G401.6 (cell line): ENCODE measurements at regions not wholly inside any gene's neighbourhood (a gene's known extent, or its start where the extent isn't known, plus 50 kb on each side); places are given as distances from the start of the nearest gene placed in this dataset.
"Not testable (repeated sequence)": the region's sequence is repeated elsewhere in the genome, so short reads cannot be mapped to it uniquely, and the experiment has no call there.

ENCODE experiments used
- FAIRE-seq: peaks from 2 replicates; lab custom pipeline; 2012; peaks lifted over from hg19 to GRCh38; lab: Jason Lieb, UNC

GRCh38 chr12:83538361-83538965, 851.8 kb downstream of the TMTC2 start:
- no peak for FAIRE-seq

- no peak for FAIRE-seq
These were observed 850.8 kb downstream of the TMTC2 start for GRCh38 chr12:83537428-83538053.

GRCh38 chr12:83536496-83536895, 849.8 kb downstream of the TMTC2 start:
- FAIRE-seq = no peak

- FAIRE-seq = no peak
These were observed 841.9 kb downstream of the TMTC2 start for GRCh38 chr12:83528571-83528970.

GRCh38 chr12:83527810-83528209, 841.1 kb downstream of the TMTC2 start:
- no peak for FAIRE-seq

GRCh38 chr12:83515306-83516026, 828.8 kb downstream of the TMTC2 start:
- FAIRE-seq = no peak

- no peak for FAIRE-seq
These were observed 827.7 kb downstream of the TMTC2 start for GRCh38 chr12:83514372-83514771.

- no peak for FAIRE-seq
These were observed 820.1 kb downstream of the TMTC2 start for GRCh38 chr12:83506841-83507240.

GRCh38 chr12:83505586-83505985, 818.9 kb downstream of the TMTC2 start:
- FAIRE-seq = no peak

GRCh38 chr12:83499894-83500293, 813.2 kb downstream of the TMTC2 start:
- not testable (repeated sequence) for FAIRE-seq

GRCh38 chr12:83477696-83478095, 791.0 kb downstream of the TMTC2 start:
- FAIRE-seq = no peak

GRCh38 chr12:83476695-83477690, 790.3 kb downstream of the TMTC2 start:
- FAIRE-seq = no peak

- FAIRE-seq = no peak
These were observed 789.3 kb downstream of the TMTC2 start for GRCh38 chr12:83476006-83476405.

GRCh38 chr12:83474369-83474768, 787.7 kb downstream of the TMTC2 start:
- FAIRE-seq = no peak

- no peak for FAIRE-seq
These were observed 786.8 kb downstream of the TMTC2 start for GRCh38 chr12:83473408-83474095.

GRCh38 chr12:83472772-83473171, 786.1 kb downstream of the TMTC2 start:
- FAIRE-seq = no peak

- FAIRE-seq = no peak
These were observed 785.6 kb downstream of the TMTC2 start for GRCh38 chr12:83472350-83472749.

GRCh38 chr12:83471341-83471740, 784.6 kb downstream of the TMTC2 start:
- FAIRE-seq = no peak

- no peak for FAIRE-seq
These were observed 784.0 kb downstream of the TMTC2 start for GRCh38 chr12:83470749-83471148.

- no peak for FAIRE-seq
These were observed 782.5 kb downstream of the TMTC2 start for GRCh38 chr12:83468988-83469908.

- FAIRE-seq = no peak
These were observed 778.9 kb downstream of the TMTC2 start for GRCh38 chr12:83465632-83466031.
